NCI-H2107 (cell line): ENCODE measurements at regions not wholly inside any gene's neighbourhood (a gene's known extent, or its start where the extent isn't known, plus 50 kb on each side); places are given as distances from the start of the nearest gene placed in this dataset.
"Not testable (repeated sequence)": the region's sequence is repeated elsewhere in the genome, so short reads cannot be mapped to it uniquely, and the experiment has no call there.

Source experiments
- DNase-seq: peaks from one replicate; lab custom pipeline; 2025; lab: John Stamatoyannopoulos, UW

DNA sequence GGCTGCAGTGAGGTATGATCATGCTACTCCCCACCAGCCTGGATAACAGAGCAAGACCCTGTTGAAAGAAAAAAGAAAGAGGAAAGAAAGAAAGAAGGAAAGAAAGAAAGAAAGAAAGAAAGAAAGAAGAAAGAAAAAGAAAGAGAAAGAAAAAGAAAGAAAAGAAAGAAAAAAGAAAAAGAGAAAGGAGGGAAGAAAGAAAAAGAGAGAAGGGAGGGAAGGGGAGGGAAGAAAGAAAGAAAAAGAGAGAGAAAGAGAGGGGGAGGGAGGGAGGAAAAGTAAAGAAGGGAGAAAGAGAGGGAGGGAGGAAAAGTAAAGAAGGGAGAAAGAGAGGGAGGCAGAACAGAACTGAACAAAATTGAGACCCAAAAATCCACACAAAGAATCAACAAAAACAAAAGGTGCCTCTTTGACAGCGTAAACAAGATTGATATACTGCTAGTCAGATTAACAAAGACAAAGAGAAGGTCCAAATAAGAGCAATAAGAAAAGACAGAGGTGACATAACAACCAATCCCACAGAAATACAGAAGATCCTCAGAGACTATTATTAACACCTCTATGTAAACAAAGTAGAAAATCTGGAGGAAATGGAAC is 293.9 kb upstream of the AMIGO2 start:
- no peak for DNase-seq

DNA sequence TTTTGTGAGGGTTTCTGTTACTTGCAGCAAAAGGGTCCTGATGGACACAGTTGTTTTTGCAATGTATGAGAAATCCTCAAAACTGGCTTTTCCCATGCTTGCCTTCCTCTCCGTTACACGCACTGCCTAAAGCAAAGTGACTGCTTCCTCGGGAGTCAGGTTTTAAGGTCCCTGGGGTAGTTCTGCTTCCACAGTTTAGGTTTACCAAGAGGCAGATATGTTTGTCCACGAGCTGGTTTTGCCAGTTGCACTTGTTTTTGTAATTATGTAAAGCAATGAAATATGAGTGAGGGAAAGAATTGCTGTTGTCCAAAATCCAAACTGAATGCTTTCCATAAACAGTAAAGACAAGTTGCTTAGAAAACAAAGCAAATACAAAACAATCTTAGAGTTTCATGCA is 290.7 kb upstream of the AMIGO2 start:
- DNase-seq: no peak

DNA sequence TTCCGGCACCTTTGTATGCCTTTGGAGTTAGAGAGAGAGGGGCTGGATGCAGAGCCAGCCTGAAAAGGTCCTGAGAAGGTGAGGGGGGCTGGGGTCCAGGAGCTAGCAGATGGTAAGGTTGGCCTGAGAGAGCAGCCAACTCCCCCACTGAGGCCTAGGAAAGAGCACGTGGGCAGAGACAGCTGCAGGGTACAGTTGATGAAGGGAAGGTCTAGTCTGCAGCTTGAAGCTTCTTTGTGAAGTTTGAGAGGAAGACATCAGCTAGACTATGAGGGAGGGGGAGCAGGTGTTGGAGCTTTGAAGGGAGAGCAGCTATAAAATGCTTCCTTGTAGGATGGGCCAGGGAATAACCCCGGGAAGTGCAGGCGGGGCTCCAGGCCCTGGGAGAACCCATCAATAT is 289.3 kb upstream of the AMIGO2 start:
- no peak for DNase-seq

- no peak for DNase-seq
Observed at GRCh38 chr12:47367912-47368537, 288.3 kb upstream of the AMIGO2 start.

DNA sequence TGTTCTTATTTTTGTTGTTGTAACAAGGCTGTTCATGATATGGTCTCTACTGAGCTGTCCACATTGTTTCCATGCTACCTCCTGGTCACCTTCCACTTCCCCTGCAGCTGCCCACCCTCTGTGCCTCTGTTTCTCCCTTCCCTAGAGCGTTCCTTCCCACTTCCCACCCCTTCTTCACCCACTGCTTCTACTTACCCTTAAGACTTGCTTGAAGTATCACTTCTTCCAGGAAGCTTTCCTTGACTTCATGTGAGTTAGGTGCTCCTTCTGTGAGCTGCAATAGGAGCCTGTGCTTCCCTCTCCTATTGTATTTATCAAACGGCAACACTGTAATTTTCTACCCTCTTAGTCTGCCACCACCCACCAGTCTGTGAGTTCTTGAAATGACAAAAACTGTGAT is 286.8 kb upstream of the AMIGO2 start:
- DNase-seq: no peak

DNA sequence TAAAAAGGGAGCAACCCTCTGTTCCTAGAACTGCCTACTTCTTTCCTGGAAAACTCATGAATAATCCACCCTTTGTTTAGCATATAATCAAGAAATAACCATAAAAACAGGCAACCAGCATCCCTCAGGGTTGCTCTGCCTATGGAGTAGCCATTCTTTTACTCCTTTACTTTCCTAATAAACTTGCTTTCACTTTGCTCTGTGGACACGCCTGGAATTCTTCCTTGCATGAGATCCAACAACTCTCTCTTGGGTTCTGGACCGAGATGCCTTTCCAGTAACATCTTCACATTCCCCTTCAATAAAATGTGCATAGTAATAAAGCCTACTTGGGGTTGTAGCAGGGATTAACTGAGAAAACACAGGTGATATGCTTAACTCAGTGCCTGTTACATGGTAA is 286.4 kb upstream of the AMIGO2 start:
- DNase-seq: no peak

DNA sequence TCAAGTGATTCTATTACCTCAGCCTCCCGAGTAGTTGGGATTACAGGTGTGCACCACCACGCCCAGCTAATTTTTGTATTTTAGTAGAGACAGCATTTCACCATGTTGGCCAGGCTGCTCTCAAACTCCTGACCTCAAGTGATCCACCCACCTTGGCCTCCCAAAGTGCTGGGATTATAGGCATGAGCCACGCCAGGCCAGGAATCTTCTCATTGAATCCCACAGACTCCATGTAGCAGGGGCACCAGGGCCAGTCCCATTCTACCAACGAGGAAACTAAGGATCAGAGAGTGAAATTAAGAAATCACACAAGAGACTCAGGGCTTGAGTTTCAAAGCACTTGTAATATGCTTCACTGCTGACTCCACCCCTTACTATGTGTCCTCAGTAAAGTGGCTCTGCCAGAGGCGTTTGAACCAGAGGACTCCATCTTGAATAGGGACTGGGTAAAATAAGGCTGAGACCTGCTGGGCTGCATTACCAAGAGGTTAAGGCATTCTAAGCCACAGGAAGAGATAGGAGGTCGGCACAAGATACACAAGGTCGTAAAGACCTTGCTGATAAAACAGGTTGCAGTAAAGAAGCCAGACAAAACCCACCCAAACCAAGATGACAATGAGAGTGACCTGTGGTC is 285.8 kb upstream of the AMIGO2 start:
- not testable (repeated sequence) for DNase-seq

DNA sequence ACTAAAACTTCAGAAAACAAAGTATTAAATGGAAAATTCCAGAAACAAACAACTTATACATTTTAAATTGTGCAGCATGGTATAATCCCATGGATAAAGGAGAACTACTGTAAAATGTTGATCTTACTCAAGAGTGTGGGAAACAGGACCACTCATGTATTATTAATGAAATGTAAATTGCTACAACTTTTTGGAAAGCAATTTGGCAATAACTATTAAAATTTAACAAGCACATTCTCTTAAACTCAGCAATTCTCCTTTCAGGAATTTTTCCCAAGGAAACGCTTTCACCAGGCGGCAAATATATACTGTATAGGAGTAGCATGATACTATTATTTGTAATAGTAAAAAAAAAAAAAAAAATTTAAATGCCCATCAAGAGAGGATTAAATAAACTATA is 284.5 kb upstream of the AMIGO2 start:
- no peak for DNase-seq

DNA sequence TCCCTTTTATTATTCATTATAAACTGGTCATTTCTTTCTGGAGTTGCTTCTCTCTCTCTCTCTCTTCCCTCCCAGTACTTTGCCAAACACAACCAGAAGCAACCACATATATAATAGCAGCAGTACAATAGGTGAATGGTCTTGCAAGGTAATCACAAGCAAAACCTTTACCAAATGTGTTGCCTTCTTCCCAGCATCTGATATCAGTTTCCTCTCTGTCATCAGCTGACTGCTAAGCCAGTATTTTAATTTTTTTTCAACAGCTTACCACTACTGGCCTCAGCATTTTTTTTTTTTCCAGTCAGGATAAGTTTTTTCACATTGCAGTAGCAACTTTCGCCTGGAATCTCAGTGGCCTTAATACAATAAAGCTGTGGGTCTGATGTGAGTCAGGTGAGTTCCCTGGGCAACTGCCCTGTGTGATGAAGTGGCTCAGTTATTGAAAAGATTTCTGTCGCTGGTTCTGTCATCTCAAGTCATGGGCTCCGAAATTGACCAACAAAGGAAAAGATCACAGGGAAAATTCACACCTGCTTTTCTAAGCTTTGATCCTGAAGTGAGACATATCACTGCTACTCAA is 282.5 kb upstream of the AMIGO2 start:
- DNase-seq: no peak

- DNase-seq: no peak
Observed at GRCh38 chr12:47361389-47362021, 281.7 kb upstream of the AMIGO2 start.

- no peak for DNase-seq
Observed at GRCh38 chr12:47360771-47361388, 281.1 kb upstream of the AMIGO2 start.

- DNase-seq: no peak
Observed at GRCh38 chr12:47360093-47360480, 280.3 kb upstream of the AMIGO2 start.

GRCh38 chr12:47359310-47360092 is 279.7 kb upstream of the AMIGO2 start:
- no peak for DNase-seq

- DNase-seq: not testable (repeated sequence)
Observed at GRCh38 chr12:47357006-47357405, 277.2 kb upstream of the AMIGO2 start.

- DNase-seq: no peak
Observed at GRCh38 chr12:47356129-47356700, 276.5 kb upstream of the AMIGO2 start.

DNA sequence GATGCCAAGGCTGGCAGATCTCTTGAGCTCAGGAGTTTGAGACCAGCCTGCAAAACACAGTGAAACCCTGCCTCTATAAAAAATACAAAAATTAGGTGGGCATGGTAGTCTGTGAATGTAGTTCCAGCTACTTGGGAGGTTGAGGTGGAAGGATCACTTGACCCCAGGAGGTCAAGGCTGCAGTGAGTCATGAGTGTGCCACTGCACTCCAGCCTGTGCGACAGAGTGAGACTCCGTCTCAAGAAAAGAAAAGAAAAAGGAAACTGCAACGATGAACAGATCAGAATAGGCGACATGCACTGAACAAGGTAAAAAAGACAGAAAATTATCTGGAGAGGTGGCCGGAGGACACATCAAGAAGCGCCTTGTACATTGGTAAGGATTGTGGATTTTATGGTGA is 273.7 kb upstream of the AMIGO2 start:
- no peak for DNase-seq

DNA sequence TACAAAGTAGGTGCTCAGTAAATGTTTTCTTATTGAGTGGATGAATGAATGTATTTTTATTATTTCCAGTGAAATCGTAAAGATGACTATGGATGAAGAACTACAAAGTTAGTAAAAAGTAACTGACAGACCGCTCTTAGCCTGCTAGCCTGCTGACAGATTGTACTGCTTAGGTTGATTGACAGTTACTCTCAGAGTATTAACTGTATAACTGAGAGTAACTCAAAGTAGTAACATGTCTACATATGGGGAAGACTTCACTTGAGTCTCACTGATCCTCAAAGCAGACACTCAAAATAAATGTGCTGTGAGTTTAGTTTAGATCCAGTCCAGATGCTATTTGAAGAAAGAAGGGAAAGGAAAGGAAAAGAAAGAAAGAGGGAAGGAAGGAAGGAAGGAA is 272.3 kb upstream of the AMIGO2 start:
- no peak for DNase-seq

- no peak for DNase-seq
Observed at GRCh38 chr12:47351526-47351925, 271.8 kb upstream of the AMIGO2 start.

- no peak for DNase-seq
Observed at GRCh38 chr12:47350062-47350408, 270.3 kb upstream of the AMIGO2 start.

DNA sequence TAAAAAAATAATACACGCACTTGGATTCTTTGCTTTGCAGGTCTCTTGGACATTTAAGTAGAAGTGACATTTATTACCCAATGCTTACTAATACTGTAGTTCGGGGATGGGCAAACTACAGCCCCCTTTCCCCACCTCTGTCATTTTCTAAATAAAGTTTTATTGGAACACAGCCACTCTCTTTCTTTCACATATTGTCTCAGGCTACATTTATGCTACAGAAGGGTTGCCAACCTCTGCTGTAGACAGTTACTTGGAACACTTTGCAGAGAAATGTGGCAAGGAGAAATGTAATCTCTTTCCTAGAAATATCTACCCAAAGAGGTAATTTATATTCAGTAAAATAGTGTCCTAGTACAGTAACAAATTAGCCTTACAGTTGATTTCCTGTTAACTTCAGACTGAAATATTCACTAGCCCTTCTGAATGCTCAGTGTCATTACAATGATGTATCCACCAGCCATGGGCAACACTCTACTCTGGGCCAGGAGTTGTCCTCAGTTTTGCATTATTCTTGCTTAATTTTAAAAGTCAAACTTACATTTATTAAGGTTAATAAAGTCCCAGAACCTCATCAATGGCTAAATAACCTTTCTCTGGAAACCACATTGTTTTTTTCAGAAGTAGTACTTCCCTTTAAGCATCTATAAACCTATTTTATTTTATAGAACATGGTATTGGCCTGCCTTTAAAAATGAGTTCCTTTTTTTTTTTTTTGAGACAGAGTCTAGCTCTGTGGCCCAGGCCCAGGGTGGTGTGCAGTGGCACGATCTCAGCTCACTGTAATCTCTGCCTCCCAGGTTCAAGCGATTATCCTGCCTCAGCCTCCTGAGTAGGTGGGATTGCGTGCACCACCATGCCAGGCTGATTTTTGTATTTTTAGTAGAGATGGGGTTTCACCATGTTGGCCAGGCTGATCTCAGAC is 269.6 kb upstream of the AMIGO2 start:
- DNase-seq: no peak
